ENCODE measurements at regions not wholly inside any gene's neighbourhood (a gene's known extent, or its start where the extent isn't known, plus 50 kb on each side); places are given as distances from the start of the nearest gene placed in this dataset.
"Not testable (repeated sequence)": the region's sequence is repeated elsewhere in the genome, so short reads cannot be mapped to it uniquely, and the experiment has no call there.

- no peak for DNase-seq (ENCODE audit: low spot score)
Measured at GRCh38 chr1:104019675-104020049, 270.0 kb downstream of the AMY1C start.

- DNase-seq (ENCODE audit: low spot score): no peak
Measured at GRCh38 chr1:104028416-104029035, 278.8 kb downstream of the AMY1C start.

GRCh38 chr1:104029456-104029970 lies 279.8 kb downstream of the AMY1C start:
- no peak for DNase-seq (ENCODE audit: low spot score)

GRCh38 chr1:104056786-104057185 lies 307.1 kb downstream of the AMY1C start:
- no peak for DNase-seq (ENCODE audit: low spot score)

- not testable (repeated sequence) for DNase-seq (ENCODE audit: low spot score)
Measured at GRCh38 chr1:104057219-104057898, 307.7 kb downstream of the AMY1C start.

- not testable (repeated sequence) for DNase-seq (ENCODE audit: low spot score)
Measured at GRCh38 chr1:104061637-104062036, 311.9 kb downstream of the AMY1C start.

- no peak for DNase-seq (ENCODE audit: low spot score)
Measured at GRCh38 chr1:104064399-104064798, 314.7 kb downstream of the AMY1C start.

- DNase-seq (ENCODE audit: low spot score): no peak
Measured at GRCh38 chr1:104072915-104073371, 323.2 kb downstream of the AMY1C start.

- no peak for DNase-seq (ENCODE audit: low spot score)
Measured at GRCh38 chr1:104073463-104073902, 323.8 kb downstream of the AMY1C start.

GRCh38 chr1:104082221-104082620 lies 332.5 kb downstream of the AMY1C start:
- no peak for DNase-seq (ENCODE audit: low spot score)

GRCh38 chr1:104084380-104084779 lies 334.7 kb downstream of the AMY1C start:
- DNase-seq (ENCODE audit: low spot score): no peak

GRCh38 chr1:104092698-104093097 lies 343.0 kb downstream of the AMY1C start:
- no peak for DNase-seq (ENCODE audit: low spot score)

- DNase-seq (ENCODE audit: low spot score): no peak
Measured at GRCh38 chr1:104098837-104099236, 349.1 kb downstream of the AMY1C start.

GRCh38 chr1:104100115-104100514 lies 350.4 kb downstream of the AMY1C start:
- DNase-seq (ENCODE audit: low spot score): no peak

- no peak for DNase-seq (ENCODE audit: low spot score)
Measured at GRCh38 chr1:104105465-104105864, 355.8 kb downstream of the AMY1C start.

- no peak for DNase-seq (ENCODE audit: low spot score)
Measured at GRCh38 chr1:104120525-104120924, 370.8 kb downstream of the AMY1C start.

GRCh38 chr1:104121271-104121670 lies 371.6 kb downstream of the AMY1C start:
- DNase-seq (ENCODE audit: low spot score): no peak

GRCh38 chr1:104125266-104125665 lies 375.6 kb downstream of the AMY1C start:
- DNase-seq (ENCODE audit: low spot score): no peak

- no peak for DNase-seq (ENCODE audit: low spot score)
Measured at GRCh38 chr1:104125970-104126369, 376.3 kb downstream of the AMY1C start.

GRCh38 chr1:104132382-104132973 lies 382.8 kb downstream of the AMY1C start:
- no peak for DNase-seq (ENCODE audit: low spot score)

- DNase-seq (ENCODE audit: low spot score): not testable (repeated sequence)
Measured at GRCh38 chr1:104135036-104135435, 385.3 kb downstream of the AMY1C start.

GRCh38 chr1:104136621-104137020 lies 386.9 kb downstream of the AMY1C start:
- no peak for DNase-seq (ENCODE audit: low spot score)

GRCh38 chr1:104156738-104157137 lies 407.0 kb downstream of the AMY1C start:
- DNase-seq (ENCODE audit: low spot score): no peak

Data from CD4-positive, alpha-beta T cell treated with Interleukin-15 for 4 hours (primary cell).